HAP-1 (cell line): ENCODE measurements at regions not wholly inside any gene's neighbourhood (a gene's known extent, or its start where the extent isn't known, plus 50 kb on each side); places are given as distances from the start of the nearest gene placed in this dataset.

Source experiments
- DNase-seq, 2 experiments: peaks; one replicate each; pipeline ENCODE4 v3.0.0-alpha.2; 2016 to 2020; ENCODE audit warnings: low spot score in 2 of 2
- H3K27me3 ChIP-seq: fragments of 250-450 bp; sonication (Bioruptor Pico); 2 replicates; pipeline ENCODE4 v1.5.1; 2020; ENCODE audit warnings: low read depth, mild to moderate bottlenecking, moderate library complexity
- H3K36me3 ChIP-seq: fragments of 250-450 bp; sonication (Bioruptor Pico); replicated peaks from 2 replicates; pipeline ENCODE4 v1.5.1; 2020; ENCODE audit warnings: mild to moderate bottlenecking
- H3K4me1 ChIP-seq: fragments of 250-450 bp; sonication (Bioruptor Pico); 2 replicates; pipeline ENCODE4 v1.5.1; 2020; ENCODE audit warnings: mild to moderate bottlenecking
- H3K4me3 ChIP-seq: fragments of 250-450 bp; sonication (Bioruptor Pico); 2 replicates; pipeline ENCODE4 v1.5.1; 2020; ENCODE audit warnings: mild to moderate bottlenecking, moderate library complexity
- H3K9me3 ChIP-seq: fragments of 250-450 bp; sonication (Bioruptor Pico); 2 replicates; pipeline ENCODE4 v1.5.1; 2020; ENCODE audit warnings: mild to moderate bottlenecking, moderate library complexity
- in situ Hi-C: fragments of 300-500 bp; cut with MboI; formaldehyde crosslinking; loops from 3 replicates; pipeline ENCODE4 v1.14.3; 2020; ENCODE audit warnings: low sequenced_read_pairs, inconsistent platforms, mixed read lengths

DNA sequence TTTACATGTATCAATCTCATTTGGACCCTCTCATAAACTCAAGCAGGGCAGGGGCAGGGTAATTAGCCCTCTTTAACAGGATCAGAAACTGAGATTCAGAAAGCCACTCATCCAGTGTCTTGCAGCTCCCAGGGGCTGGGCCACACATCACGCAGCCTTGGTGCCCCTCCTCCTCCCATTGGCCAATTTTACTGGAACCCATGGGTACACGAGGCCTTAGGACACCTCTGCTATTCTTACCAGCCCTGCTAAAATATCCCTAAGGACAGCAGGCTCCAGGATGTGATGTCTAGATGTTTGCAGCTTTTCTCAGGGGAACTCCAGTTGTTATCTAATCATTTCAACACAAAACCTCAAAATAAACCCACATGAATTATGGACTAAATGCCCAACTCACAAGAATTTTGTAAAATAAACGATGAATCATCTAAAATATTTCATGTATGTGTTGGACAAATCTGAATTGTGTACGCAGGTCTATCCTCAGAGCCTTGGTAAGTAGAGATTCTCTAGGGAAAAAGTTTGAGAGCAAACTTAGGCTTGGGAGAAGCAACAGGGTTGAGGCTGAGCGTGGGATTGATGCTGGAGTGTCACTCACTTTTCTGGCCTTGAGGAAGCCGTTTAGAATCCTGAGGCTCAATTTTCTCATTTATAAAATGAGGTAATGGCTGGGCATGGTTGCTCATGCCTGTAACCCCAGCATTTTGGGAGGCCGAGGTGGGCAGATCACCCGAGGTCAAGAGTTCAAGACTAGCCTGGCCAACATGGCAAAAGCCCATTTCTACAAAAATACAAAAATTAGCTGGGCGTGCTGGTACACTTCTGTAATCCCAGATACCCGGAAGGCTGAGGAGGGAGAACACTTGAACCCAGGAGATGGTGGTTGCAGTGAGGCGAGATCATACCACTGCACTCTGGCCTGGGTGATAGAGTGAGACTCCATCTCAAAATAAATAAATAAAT, 69.7 kb upstream of the TNS3 start:
- Histone ChIP-seq H3K4me1 (no peaks in the 10 kb centered on the region), H3K9me3 (no peaks in the 10 kb centered on the region), H3K36me3 (no peaks in the 10 kb centered on the region), H3K27me3 (no peaks in the 10 kb centered on the region), H3K4me3 (no peak overlapping the region)
- no peak for DNase-seq
- in situ Hi-C loops = no loop called here

DNA sequence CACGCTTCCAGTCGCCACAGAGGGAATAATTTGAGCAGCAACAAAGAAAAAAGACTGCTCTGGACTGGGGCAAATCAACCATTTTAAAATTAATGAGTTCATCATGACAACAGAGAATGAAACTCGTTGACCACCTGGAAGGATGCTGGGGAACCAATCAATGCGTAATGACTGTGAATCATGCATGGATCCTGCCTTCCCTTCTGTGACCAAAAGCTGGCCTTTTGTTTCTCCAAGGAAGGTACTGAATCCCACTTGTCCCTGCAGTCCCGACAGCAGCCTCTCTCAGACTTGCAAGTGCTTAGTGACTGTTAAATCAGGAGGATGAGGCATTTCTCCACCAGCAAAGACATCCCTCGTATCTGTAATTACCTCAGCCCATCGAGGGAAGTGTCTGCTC, 68.0 kb upstream of the TNS3 start:
- in situ Hi-C loops = no loop called here
- H3K4me3 ChIP-seq = no peak overlapping the region
- no peak for DNase-seq
- no peaks in the 10 kb centered on the region for H3K9me3 ChIP-seq
- no peaks in the 10 kb centered on the region for H3K36me3 ChIP-seq
- no peaks in the 10 kb centered on the region for H3K27me3 ChIP-seq
- H3K4me1 ChIP-seq = no peaks in the 10 kb centered on the region

DNA sequence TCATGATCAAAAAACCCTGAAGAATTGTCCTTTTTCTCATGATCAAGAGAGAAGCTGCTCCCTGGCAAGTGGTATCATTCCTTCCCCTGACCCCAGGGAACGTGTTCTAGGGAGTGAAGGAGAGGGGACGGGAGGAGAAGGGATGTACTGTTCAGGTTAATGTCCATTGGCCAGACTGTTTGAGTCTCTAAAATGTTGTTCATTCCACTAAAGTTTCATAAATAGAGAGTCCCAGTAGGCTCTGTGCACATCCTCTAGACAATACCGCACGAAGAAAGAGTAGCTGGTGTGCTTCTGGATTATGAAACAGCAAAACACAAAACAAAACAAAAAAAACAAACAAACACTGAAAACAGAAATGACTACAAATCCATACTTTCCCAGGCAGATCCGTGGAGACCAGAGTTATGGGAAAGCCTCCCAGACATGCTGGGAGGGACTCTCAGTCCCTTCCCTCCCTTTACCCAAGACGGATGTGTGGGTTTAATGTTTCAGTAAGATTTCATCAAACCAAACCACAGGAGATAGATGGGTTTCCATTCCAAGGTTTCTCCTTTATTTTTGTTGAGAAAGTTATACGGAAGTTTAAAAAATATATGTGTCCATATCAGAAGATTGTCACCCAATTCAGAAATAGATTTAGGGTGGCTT, 66.5 kb upstream of the TNS3 start:
- DNase-seq = no peak
- Histone ChIP-seq H3K9me3 (peaks cover 6% of the 10 kb centered on the region), H3K4me3 (no peak overlapping the region), H3K27me3 (no peaks in the 10 kb centered on the region), H3K4me1 (no peaks in the 10 kb centered on the region), H3K36me3 (no peaks in the 10 kb centered on the region)
- in situ Hi-C loops = no loop called here

DNA sequence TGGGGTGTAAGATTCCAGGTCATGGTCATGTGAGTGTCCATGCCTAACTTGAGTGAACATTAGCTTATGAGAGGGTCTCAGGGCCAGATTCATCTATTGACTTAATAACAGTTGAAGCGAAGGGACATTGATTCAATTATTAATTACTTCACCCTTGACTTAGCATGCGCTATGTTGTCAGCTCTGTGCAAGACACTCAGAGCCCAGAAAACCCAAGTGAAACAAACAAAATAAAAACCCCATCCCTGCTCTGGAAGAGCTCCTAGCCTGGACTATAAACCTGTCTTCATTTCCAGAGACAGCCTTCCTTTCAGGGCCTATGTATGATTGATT, 66.0 kb upstream of the TNS3 start:
- Histone ChIP-seq H3K9me3 (peaks cover 6% of the 10 kb centered on the region), H3K4me1 (no peaks in the 10 kb centered on the region), H3K27me3 (no peaks in the 10 kb centered on the region), H3K36me3 (no peaks in the 10 kb centered on the region), H3K4me3 (no peak overlapping the region)
- in situ Hi-C loops = no loop called here
- no peak for DNase-seq

DNA sequence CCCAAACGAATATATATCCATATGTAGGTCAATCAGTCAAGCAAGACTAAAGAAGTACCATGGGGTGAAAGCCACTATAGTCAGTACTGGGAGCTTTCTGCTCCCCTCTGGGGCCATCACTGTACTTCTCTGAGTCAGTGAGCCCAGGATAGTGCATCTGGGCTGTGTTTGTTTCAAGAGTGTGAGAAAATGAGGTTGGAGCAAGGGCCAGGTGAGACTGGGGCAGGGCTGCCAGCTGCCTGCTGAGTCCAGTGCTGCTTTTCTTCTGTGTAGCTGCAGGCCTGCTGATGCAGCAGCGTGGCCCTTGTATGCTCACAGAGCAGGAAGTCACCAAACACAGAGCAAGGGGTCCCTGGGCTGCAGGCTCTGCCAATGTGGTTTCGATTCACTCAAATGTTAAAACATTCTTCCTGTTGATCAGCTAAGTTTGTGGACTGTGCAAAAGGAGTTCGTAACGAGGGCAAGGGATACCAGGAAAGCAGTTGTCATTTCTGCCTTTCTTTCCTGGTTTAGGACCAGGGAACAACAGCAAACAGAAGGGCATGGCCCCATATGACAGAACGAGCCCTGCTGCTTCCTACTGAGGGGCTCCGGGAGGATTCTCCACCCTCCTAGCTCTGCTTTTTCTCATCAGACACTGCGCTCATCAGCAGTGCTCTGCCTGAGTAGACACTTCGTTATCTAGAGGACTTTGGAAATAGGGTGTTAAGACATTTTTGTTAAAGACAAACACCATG, 65.4 kb upstream of the TNS3 start:
- no peak overlapping the region for H3K4me3 ChIP-seq
- DNase-seq = no peak

DNA sequence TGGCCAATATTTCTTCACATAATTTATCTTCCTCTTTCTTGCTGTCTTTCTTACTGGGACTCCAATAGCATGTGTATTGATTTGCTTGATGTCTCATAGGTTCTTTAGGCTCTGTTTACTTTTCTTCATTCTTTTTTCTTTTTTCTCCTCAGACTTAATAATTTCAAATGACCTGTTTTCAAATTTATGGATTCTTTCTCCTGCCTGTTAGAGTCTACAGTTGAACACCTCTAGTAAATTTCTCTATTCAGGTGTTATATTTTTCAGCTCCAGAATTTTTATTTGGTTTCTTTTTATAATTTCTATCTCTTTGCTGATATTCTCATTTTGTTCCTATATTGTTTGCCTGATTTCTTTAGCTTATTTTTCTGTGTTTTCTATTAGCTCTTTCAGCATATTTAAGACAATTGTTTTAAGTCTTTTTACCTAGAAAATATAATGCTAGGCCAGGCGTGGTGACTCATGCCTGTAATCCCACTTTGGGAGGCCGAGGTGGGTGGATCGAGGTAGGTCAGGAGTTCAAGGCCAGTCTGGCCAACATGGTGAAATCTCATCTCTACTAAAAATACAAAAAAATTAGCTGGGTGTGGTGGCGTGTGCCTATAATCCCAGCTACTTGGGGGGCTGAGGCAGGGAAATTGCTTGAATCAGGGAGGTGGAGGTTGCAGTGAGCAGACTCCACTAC, 61.9 kb upstream of the TNS3 start:
- no peak for DNase-seq
- in situ Hi-C loops = no loop called here
- H3K4me1 ChIP-seq = peaks cover 12% of the 10 kb centered on the region

More for the DNA sequence above, 65.4 kb upstream of the TNS3 start:
- H3K9me3 ChIP-seq = peaks cover 6% of the 10 kb centered on the region
- in situ Hi-C loops = no loop called here
- H3K4me1 ChIP-seq = no peaks in the 10 kb centered on the region
- no peaks in the 10 kb centered on the region for H3K36me3 ChIP-seq
- H3K27me3 ChIP-seq = no peaks in the 10 kb centered on the region

DNA sequence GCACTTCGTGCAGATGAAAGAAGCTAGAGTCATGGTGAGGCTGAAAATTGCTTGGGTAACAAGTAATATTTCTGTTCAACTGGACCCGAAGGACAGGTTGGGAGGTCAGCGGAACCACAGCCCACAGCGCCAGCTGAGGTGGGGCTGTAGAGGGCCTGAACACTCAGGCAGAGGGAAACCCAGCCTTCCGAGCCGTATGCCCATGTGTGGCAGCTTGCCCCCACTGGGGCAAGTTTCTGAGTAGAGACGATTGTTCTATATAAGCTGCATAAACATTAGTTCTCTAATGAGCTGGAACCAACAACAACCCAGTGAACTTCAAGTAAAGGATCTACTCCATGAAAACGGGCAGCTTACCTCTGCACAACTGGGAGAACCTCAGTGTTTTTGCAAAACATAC, 58.4 kb upstream of the TNS3 start:
- H3K27me3 ChIP-seq = no peaks in the 10 kb centered on the region

More for the DNA sequence above, 61.9 kb upstream of the TNS3 start:
- Histone ChIP-seq H3K36me3 (no peaks in the 10 kb centered on the region), H3K9me3 (peaks cover 6% of the 10 kb centered on the region), H3K27me3 (no peaks in the 10 kb centered on the region), H3K4me3 (no peak overlapping the region)

DNA sequence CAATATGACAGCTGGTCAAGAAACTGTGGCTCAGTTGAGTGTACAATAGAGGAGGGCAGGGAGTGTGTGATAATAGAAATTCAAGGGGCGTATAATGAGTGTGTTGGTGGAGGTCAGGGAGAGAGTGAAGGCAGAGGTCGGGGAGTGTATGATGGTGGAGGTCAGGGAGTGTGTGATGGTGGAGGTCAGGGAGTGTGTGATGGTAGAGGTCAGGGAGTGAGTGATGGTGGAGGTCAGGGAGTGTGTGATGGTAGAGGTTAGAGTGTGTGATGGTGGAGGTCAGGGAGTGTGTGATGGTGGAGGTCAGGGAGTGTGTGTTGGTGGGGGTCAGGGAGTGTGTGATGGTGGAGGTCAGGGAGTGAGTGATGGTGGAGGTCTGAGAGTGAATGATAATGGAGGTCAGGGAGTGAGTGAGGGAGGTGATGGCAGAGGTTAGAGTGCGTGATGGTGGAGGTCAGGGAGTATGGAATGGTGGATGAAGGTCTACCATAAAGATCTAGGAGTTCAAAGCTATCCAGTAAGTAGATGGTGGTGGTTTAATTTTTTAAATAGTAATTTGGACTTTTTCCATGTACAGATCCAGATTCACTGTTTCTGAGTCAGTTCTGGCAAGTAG, 57.7 kb upstream of the TNS3 start:
- in situ Hi-C loops = no loop called here
- H3K4me1 ChIP-seq = peaks cover 19% of the 10 kb centered on the region
- H3K9me3 ChIP-seq = peaks cover 6% of the 10 kb centered on the region

More for the DNA sequence above, 58.4 kb upstream of the TNS3 start:
- DNase-seq = no peak
- in situ Hi-C loops = no loop called here
- Histone ChIP-seq H3K4me1 (peaks cover 19% of the 10 kb centered on the region), H3K9me3 (peaks cover 6% of the 10 kb centered on the region), H3K4me3 (no peak overlapping the region), H3K36me3 (no peaks in the 10 kb centered on the region)

DNA sequence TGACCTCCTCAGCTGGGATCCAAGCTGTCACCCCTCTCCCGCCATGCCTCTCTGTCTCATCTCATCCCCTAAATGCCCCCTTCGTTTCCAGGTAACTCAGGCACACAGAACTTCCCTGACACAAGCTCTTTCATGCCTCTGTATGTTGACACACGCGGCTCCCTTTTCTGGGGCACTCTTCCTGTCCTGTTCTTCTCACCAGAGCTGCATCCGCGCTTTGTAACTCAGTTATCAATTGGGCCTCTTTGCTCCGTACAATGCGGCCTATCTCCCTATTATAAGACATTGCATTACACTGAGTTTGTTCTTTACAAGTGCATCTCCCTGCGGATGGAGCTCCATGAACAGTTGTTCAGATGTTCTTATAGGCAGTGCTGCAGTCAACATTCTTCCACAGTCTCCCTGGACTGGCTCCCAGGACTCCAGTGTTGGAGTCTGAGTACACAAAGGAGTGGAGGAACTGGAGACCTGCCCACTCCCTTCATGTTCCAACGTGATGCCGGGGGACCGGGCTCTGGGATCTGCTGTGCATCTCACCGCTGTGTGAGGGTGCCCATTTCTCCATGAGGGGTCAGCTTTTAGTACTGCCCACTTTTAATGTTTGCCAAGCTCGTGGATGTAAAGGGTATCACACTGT, 56.9 kb upstream of the TNS3 start:
- Histone ChIP-seq H3K27me3 (no peaks in the 10 kb centered on the region), H3K9me3 (peaks cover 2% of the 10 kb centered on the region), H3K36me3 (no peaks in the 10 kb centered on the region), H3K4me1 (peaks cover 19% of the 10 kb centered on the region), H3K4me3 (no peak overlapping the region)
- in situ Hi-C loops = no loop called here
- no peak for DNase-seq

More for the DNA sequence above, 57.7 kb upstream of the TNS3 start:
- DNase-seq = no peak
- no peaks in the 10 kb centered on the region for H3K36me3 ChIP-seq
- no peak overlapping the region for H3K4me3 ChIP-seq
- no peaks in the 10 kb centered on the region for H3K27me3 ChIP-seq

DNA sequence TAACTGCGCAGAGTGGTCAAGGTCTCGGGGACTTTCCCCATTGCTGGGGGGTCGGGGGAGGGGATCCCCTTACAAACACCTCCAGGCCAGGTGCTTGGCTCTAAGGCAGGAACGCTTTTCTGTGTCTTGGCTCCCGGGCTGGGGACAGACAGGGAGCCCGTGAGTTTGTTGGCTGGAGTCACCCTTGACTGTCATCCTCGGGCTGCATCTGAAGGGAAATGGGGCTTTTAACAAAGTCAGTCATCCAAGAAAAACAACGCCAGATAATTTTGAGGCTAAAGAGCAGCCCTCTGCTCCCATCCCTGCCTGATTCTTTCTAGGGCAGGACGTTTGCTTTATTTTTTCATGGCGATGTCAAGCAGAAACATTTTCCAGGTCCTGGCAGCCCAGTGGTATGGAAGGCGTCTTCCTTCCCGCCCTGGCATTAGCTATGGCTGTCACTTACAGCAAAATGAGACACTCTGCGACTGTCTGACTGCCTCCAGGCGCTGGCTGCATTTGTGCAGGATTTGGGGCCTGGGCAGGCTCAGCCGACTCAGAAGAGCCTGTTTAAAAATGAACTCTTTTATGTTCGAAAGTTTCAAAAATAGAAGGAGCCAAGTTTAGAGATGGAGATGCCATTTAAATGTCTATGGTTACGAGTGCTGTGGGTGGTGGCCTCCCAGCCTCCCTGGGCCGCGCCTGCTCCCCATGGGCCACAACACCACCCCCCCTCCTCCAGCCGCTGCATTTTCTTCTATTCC, 54.7 kb upstream of the TNS3 start:
- peak in 1 of 2 experiments; percentile 58 for DNase-seq
- Histone ChIP-seq H3K4me1 (peaks cover 19% of the 10 kb centered on the region), H3K36me3 (no peaks in the 10 kb centered on the region), H3K27me3 (no peaks in the 10 kb centered on the region), H3K9me3 (no peaks in the 10 kb centered on the region), H3K4me3 (no peak overlapping the region)
- in situ Hi-C loops = no loop called here

DNA sequence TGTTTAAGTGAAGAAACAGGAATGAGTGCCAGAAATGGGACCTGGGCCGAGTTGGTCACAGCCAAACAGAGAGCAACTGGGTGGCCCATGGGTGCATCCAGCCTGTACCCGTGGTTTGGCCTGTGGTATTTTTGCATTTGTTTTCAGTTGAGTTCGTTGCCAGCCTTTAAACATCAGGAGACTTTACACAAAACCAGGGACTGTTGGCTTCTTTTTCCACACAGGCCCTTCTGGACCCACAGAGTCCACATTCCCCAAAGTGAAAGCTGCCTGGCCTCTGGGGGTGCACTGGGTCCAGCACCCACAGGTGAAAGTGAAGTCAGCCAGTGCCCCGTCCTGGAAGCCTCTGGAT, 54.1 kb upstream of the TNS3 start:
- H3K27me3 ChIP-seq = no peaks in the 10 kb centered on the region
- H3K36me3 ChIP-seq = no peaks in the 10 kb centered on the region
- H3K4me3 ChIP-seq = no peak overlapping the region
- DNase-seq = no peak
- peaks cover 17% of the 10 kb centered on the region for H3K4me1 ChIP-seq
- no peaks in the 10 kb centered on the region for H3K9me3 ChIP-seq
- in situ Hi-C loops = no loop called here
